GM21529 (cell line): ENCODE measurements at regions not wholly inside any gene's neighbourhood (a gene's known extent, or its start where the extent isn't known, plus 50 kb on each side); places are given as distances from the start of the nearest gene placed in this dataset.

Experiments
- ATAC-seq: cut with Tn5 transposase; IDR thresholded peaks from one replicate; pipeline ENCODE4 v1.9.1; 2021; ENCODE audit not compliant: unreplicated experiment

DNA sequence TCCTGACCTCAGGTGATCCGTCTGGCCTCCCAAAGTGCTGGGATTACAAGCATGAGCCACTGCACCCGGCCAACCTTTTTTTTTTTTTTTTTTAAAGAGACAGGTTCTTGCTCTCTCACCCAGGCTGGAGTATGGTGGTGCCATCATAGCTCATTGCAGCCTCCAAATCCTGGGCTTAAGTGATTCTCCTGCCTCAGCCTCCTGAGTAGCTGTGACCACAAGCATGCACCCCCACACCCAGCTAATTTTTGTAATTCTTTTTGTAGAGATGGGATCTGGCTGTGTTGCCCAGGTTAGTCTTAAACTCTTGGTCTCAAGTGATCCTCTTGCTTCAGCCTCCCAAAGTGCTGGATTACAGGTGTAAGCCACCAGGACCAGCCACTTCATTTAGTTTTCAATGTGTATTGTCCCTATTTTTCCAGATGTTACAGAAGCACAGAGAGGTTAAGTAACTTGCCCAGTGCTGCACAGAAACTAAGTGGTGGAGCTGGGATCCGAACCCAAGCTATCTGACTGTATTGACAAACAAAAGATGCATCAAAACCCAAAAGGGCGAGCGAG is 55.6 kb upstream of the GRK3 start:
- no peak for ATAC-seq

DNA sequence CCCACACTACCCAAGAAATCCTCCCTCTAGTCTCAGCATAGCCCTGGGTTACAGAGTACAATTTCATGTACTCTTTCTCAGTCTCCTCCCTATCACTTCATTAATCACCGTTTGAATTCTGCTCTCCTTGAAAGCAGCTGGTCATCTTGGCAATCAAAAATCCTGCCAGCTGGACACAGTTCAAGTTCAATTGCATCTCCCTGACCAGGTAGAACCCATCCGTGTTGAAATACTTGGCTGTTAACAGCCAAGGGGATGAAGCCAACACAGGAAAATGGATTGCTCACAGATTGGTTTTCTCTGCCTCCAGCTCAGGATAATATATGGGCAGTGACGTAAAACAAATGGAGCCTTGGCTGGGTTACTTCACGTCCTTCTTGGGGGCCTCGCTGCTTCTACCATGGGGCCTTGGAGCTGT is 55.1 kb upstream of the GRK3 start:
- ATAC-seq = no peak

DNA sequence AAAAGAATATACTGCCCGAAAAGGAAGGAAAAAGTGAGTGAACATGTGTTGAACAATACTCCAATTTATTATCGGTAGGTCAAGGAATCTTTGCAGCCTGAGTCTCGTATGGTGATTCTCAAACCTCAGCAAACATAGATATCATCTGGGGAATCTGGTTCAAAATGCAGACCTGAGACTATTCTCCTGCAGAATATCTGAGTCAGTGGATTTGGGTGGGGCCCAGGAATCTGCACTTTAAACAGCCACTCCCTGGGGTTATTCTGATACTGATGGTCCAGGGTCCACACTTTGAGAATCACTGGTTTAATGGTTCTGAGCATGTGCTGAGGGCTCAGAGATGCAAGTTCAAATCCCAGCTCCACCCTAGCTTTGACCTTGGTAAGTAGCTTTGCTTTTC is 53.6 kb upstream of the GRK3 start:
- no peak for ATAC-seq

DNA sequence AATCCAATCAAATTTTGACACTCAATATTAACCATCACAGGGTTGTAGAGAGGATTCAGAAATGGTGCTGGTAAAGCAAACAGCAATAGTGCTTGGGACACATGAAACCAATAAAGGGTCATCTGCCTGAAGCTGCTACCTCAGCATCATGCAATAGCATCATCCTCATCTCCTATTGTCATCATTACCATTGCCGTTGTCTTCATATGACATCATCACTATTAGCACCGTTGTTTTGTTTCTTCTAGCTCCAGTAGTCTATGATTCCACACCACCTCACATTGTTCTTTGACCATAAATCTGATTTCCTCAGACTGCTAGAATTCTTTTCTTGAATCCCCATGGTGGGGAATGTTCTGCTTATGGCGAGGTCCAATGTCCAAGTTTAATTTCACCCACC is 52.8 kb upstream of the GRK3 start:
- no peak for ATAC-seq

DNA sequence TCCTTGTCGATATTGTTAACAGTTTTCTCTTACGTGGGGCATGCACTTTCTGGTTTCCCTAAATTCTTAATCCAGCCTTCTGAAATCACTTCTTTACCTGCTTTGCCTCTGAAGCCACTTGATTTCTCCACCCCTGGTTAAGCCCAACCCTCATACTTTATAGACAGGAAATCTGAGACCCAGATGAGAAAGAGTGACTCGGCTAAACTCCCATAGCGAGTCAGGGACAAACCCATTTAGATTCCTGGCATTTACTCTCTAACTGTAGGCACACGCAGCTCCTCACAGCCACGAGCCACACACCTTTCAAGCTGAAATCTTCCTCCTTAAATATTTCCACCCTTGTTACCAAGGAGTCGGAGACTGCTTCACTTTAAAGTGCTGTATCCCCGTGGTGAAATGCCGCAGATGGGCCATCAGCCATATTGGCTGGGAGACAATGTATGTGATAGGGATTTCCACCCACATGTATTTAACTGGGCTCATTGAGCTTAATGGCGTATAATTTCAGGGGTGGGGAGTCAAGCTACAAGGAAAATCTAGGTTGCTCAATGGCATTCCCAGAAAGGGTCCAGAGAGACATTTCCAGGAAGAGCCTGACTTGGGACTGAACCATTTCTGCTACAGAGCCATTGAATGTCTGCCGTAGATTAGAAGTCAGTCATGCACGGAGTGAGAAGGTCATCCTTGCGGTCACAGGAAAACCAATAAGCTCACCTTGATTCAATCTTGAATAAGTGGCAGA is 49.9 kb upstream of the GRK3 start:
- no peak for ATAC-seq
